SK-N-SH treated with all-trans-retinoic acid at 6 μM for 48 hours (cell line): ENCODE measurements at regions not wholly inside any gene's neighbourhood (a gene's known extent, or its start where the extent isn't known, plus 50 kb on each side); places are given as distances from the start of the nearest gene placed in this dataset.

ENCODE experiments used
- CSDC2 ChIP-seq: fragments of 250-450 bp; sonication (Bioruptor Pico); IDR thresholded peaks from 2 replicates; pipeline ENCODE4 v1.5.0; 2020; ENCODE audit warnings: mild to moderate bottlenecking, moderate library complexity
- TCF4 ChIP-seq: fragments of 250-450 bp; sonication (Bioruptor Pico); IDR thresholded peaks from 2 replicates; pipeline ENCODE4 v1.8.0; 2021; ENCODE audit warnings: mild to moderate bottlenecking, moderate library complexity, borderline replicate concordance
- TOX ChIP-seq: fragments of 250-450 bp; sonication (Bioruptor Pico); IDR thresholded peaks from 2 replicates; pipeline ENCODE4 v1.8.0; 2021; ENCODE audit warnings: mild to moderate bottlenecking, moderate library complexity, borderline replicate concordance
- ZC3H10 ChIP-seq: fragments of 250-450 bp; sonication (Bioruptor Pico); IDR thresholded peaks from 2 replicates; pipeline ENCODE4 v1.5.1; 2021; ENCODE audit warnings: mild to moderate bottlenecking, moderate library complexity
- TF ChIP-seq, protein P1 (sequence below): fragments of 250-450 bp; sonication (Bioruptor Pico); IDR thresholded peaks from 2 replicates; pipeline ENCODE4 v1.5.1; 2020; ENCODE audit warnings: low read depth, mild to moderate bottlenecking, moderate library complexity

DNA sequence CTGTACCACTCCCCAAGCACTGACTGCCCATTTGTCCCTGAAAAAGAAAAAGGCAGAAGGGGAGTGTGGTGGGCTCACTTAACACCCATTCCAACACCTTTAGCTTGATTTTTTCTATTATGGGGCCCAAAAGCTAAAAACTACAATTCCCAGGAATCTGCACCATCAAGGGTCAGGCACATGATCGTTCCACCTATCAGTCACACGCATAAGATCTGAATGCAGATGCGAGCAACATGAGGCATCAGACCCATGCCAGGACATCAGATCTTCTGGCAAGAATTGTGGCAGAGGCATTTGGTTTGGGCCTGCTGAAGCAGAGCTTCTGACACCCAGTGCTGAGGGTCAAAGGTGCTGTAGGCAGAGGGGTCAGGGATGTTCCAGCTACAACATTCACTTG, 595.9 kb downstream of the BCOR start:
- no peak for TF ChIP-seq CSDC2
- TF ChIP-seq ZC3H10 (CRISPR knock-in tag): no peak
- no peak for TF ChIP-seq TOX
- TF ChIP-seq, protein P1, sequence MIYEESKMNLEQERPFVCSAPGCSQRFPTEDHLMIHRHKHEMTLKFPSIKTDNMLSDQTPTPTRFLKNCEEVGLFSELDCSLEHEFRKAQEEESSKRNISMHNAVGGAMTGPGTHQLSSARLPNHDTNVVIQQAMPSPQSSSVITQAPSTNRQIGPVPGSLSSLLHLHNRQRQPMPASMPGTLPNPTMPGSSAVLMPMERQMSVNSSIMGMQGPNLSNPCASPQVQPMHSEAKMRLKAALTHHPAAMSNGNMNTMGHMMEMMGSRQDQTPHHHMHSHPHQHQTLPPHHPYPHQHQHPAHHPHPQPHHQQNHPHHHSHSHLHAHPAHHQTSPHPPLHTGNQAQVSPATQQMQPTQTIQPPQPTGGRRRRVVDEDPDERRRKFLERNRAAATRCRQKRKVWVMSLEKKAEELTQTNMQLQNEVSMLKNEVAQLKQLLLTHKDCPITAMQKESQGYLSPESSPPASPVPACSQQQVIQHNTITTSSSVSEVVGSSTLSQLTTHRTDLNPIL: no peak
- TF ChIP-seq TCF4 (CRISPR knock-in tag): no peak
